GM12878 (cell line): ENCODE measurements at regions not wholly inside any gene's neighbourhood (a gene's known extent, or its start where the extent isn't known, plus 50 kb on each side); places are given as distances from the start of the nearest gene placed in this dataset.

Experiments
- ATAC-seq: fragments of 200-7000 bp; cut with Tn5 transposase; 3 replicates; pipeline ENCODE4 v1.9.1; 2020; ENCODE audit warnings: mild to moderate bottlenecking, moderate library complexity
- BruUV-seq: library from RNA; stranded (reverse); fragments of 400-500 nt; replicated peaks from 2 replicates; lab custom pipeline; 2021; lab: Mats Ljungman, UMichigan
- CTCF ChIA-PET: fragments of 300-600 bp; sonication (Branson Sonifier 250); formaldehyde crosslinking; extraction: SDS; loops from one replicate; lab custom pipeline; 2021; ENCODE audit warnings: inconsistent platforms; lab: Yijun Ruan, JAX
- POLR2A ChIA-PET: fragments of 350-600 bp; formaldehyde crosslinking; extraction: SDS; loops from one replicate; lab custom pipeline; 2021; ENCODE audit warnings: inconsistent platforms; lab: Charles Lee
- RAD21 ChIA-PET: fragments of 300-600 bp; sonication (Branson Sonifier 250); formaldehyde crosslinking; loops from one replicate; lab custom pipeline; 2023; ENCODE audit warnings: antibody characterized with exemption; ENCODE audit not compliant: unreplicated experiment; lab: Charles Lee
- SMC1A ChIA-PET: fragments of 300-600 bp; sonication (Branson Sonifier 250); formaldehyde crosslinking; loops from one replicate; lab custom pipeline; 2023; ENCODE audit not compliant: unreplicated experiment, uncharacterized antibody; lab: Charles Lee
- DNase-seq: peaks from one replicate; pipeline ENCODE4 v3.0.0-alpha.2; 2011; ENCODE audit warnings: low read depth, low spot score
- FAIRE-seq: peaks from 3 replicates; lab custom pipeline; 2011; peaks lifted over from hg19 to GRCh38; lab: Jason Lieb, UNC
- H2AFZ ChIP-seq: 2 replicates; pipeline ENCODE4 v1.6.0; 2011; ENCODE audit warnings: low read depth, low read length, control low read depth; ENCODE audit not compliant: control insufficient read depth
- H3K27ac ChIP-seq: 2 replicates; pipeline ENCODE4 v1.5.1; 2011; ENCODE audit warnings: control low read depth; ENCODE audit not compliant: control insufficient read depth, insufficient read depth
- H3K27me3 ChIP-seq, 2 experiments: replicated peaks in 1 of 2; 2 replicates each; pipeline versions ENCODE4 v1.6.0 to v1.6.1; 2011; ENCODE audit warnings: low read length in 1 of 2; ENCODE audit not compliant: control insufficient read depth in 2 of 2, insufficient read depth in 2 of 2
- H3K36me3 ChIP-seq, 2 experiments: 2 replicates each; pipeline ENCODE4 v1.5.1; 2011; ENCODE audit warnings: low read length in 1 of 2; ENCODE audit not compliant: control insufficient read depth in 2 of 2, insufficient read depth in 2 of 2
- H3K4me1 ChIP-seq: 2 replicates; pipeline ENCODE4 v1.6.1; 2011; ENCODE audit warnings: mild to moderate bottlenecking, low read length, moderate library complexity, mixed read lengths; ENCODE audit not compliant: control insufficient read depth, insufficient read depth
- H3K4me2 ChIP-seq: 2 replicates; pipeline ENCODE4 v1.6.0; 2011; ENCODE audit warnings: control low read depth; ENCODE audit not compliant: control insufficient read depth, insufficient read depth
- H3K4me3 ChIP-seq: fragments of 200-600 bp; sonication (generic); 2 replicates; pipeline ENCODE4 v1.5.1; 2016
- H3K79me2 ChIP-seq: 2 replicates; pipeline ENCODE4 v1.6.0; 2011; ENCODE audit warnings: low read length; ENCODE audit not compliant: control insufficient read depth, insufficient read depth
- H3K9ac ChIP-seq: 2 replicates; pipeline ENCODE4 v1.8.0; 2011; ENCODE audit warnings: low read length, control low read depth, mixed read lengths; ENCODE audit not compliant: control insufficient read depth, insufficient read depth
- H3K9me3 ChIP-seq: replicated peaks from 3 replicates; pipeline ENCODE4 v1.5.1; 2011; ENCODE audit warnings: mild to moderate bottlenecking, low read length; ENCODE audit not compliant: control insufficient read depth, insufficient read depth
- H4K20me1 ChIP-seq: 2 replicates; pipeline ENCODE4 v1.6.0; 2011; ENCODE audit not compliant: control insufficient read depth, insufficient read depth
- BACH1 ChIP-seq: fragments of 450-650 bp; IDR thresholded peaks from 2 replicates; pipeline ENCODE4 v1.6.1; 2017; ENCODE audit warnings: mild to moderate bottlenecking, borderline replicate concordance
- CEBPB ChIP-seq, 2 experiments: fragments of 150-350 bp in 1 of 2; IDR thresholded peaks; 2 replicates each; pipeline ENCODE4 v1.6.1; 2012 to 2014; ENCODE audit warnings: low read depth in 2 of 2, low read length in 2 of 2, borderline replicate concordance in 1 of 2, inconsistent platforms in 1 of 2
- CEBPZ ChIP-seq: fragments of 150-350 bp; IDR thresholded peaks from 2 replicates; pipeline ENCODE4 v1.6.1; 2016; ENCODE audit warnings: low read depth, low read length
- CHD1 ChIP-seq: IDR thresholded peaks from 2 replicates; pipeline ENCODE4 v1.6.1; 2012; ENCODE audit warnings: low read depth, low read length, improper control_type of control experiment
- CHD2 ChIP-seq: IDR thresholded peaks from 2 replicates; pipeline ENCODE4 v1.6.1; 2011; ENCODE audit warnings: low read depth, low read length, improper control_type of control experiment, borderline replicate concordance
- HDAC6 ChIP-seq: fragments of 200-600 bp; sonication (generic); IDR thresholded peaks from one replicate; pipeline ENCODE4 v1.8.0; 2017; ENCODE audit warnings: antibody characterized with exemption; ENCODE audit not compliant: unreplicated experiment
- HSF1 ChIP-seq: fragments of 150-350 bp; IDR thresholded peaks from 2 replicates; pipeline ENCODE4 v1.6.1; 2014; ENCODE audit warnings: mild to moderate bottlenecking, low read depth, low read length
- MYC ChIP-seq: IDR thresholded peaks from 2 replicates; pipeline ENCODE4 v1.6.1; 2011; ENCODE audit warnings: mild to moderate bottlenecking, low read length, moderate library complexity, inconsistent platforms; ENCODE audit not compliant: insufficient read depth, insufficient replicate concordance, insufficient read length, severe bottlenecking
- NR2C2 ChIP-seq: IDR thresholded peaks from 2 replicates; pipeline ENCODE4 v1.6.1; 2011; ENCODE audit warnings: borderline replicate concordance, low read depth; ENCODE audit not compliant: control insufficient read depth, insufficient read length
- POU2F2 ChIP-seq: IDR thresholded peaks from 3 replicates; pipeline ENCODE4 v1.6.1; 2011; ENCODE audit warnings: low read depth, mild to moderate bottlenecking, low read length, borderline replicate concordance
- RAD21 ChIP-seq: IDR thresholded peaks from 2 replicates; pipeline ENCODE4 v1.6.1; 2011; ENCODE audit warnings: mild to moderate bottlenecking, low read depth, low read length, moderate library complexity; ENCODE audit not compliant: insufficient read depth
- REST ChIP-seq: IDR thresholded peaks from 2 replicates; pipeline ENCODE4 v1.6.1; 2012; ENCODE audit warnings: mild to moderate bottlenecking, low read depth, low read length
- SMAD1 ChIP-seq: fragments of 450-650 bp; IDR thresholded peaks from 2 replicates; pipeline ENCODE4 v1.6.1; 2018; ENCODE audit warnings: mild to moderate bottlenecking, low read depth; ENCODE audit not compliant: partially characterized antibody
- TARDBP ChIP-seq: IDR thresholded peaks from 2 replicates; pipeline ENCODE4 v1.6.1; 2016; ENCODE audit warnings: borderline replicate concordance
- YY1 ChIP-seq: IDR thresholded peaks from 2 replicates; pipeline ENCODE4 v1.6.1; 2011; ENCODE audit warnings: low read depth, mild to moderate bottlenecking, low read length
- WGBS: methylation state at CpG from one replicate; pipeline ENCODE4 v1.1.6; 2016; ENCODE audit warnings: low lambda C conversion rate; ENCODE audit not compliant: insufficient replicate concordance, insufficient coverage; ENCODE audit errors: missing lambda C conversion rate; 5-methylcytosine and 5-hydroxymethylcytosine counted together
- in situ Hi-C: fragments of 300-500 bp; cut with MboI; formaldehyde crosslinking; loops from 9 replicates; pipeline ENCODE4 v1.14.3; 2018; ENCODE audit warnings: mixed read lengths
- intact Hi-C: fragments of 100-400 bp; cut with micrococcal nuclease; formaldehyde crosslinking; loops from one replicate; pipeline ENCODE4 v1.14.2; 2022; ENCODE audit not compliant: unreplicated experiment

- SMC1A ChIA-PET, result interaction anchor here (0.5 to 2.2 kb wide), 4 partner anchors 9 to 29 kb away, joined by 3 to 5 read pairs (median 3); no protein-coding TSS in a partner anchor
- no peak overlapping the region for H3K4me2 ChIP-seq
- DNase-seq, result no peak
- H3K36me3 ChIP-seq, result no peaks in the 10 kb centered on the region; a peak in 1 of 4 replicates
- H2AFZ ChIP-seq, result no peak overlapping the region
- intact Hi-C loops (no loop called here), in situ Hi-C loops (no loop called here)
- no peaks in the 10 kb centered on the region for H3K27me3 ChIP-seq
- no peak overlapping the region for H3K27ac ChIP-seq
- H3K9ac ChIP-seq, result no peak overlapping the region
- no peak overlapping the region for H3K4me3 ChIP-seq
- POLR2A ChIA-PET, result no interaction called here
- RAD21 ChIA-PET, result no interaction called here
- no peak for FAIRE-seq
- H3K4me1 ChIP-seq, result no peaks in the 10 kb centered on the region
- no peaks in the 10 kb centered on the region for H4K20me1 ChIP-seq
- H3K9me3 ChIP-seq, result no peaks in the 10 kb centered on the region
- no TSS peak for BruUV-seq
- no peak for ATAC-seq
- CTCF ChIA-PET, result interaction anchor here (1.1 kb wide), 1 partner anchor 43 kb away, joined by 3 read pairs; no protein-coding TSS in a partner anchor
- WGBS, result 92% methylated on average over 6 of the region's 6 CpGs
- no peaks in the 10 kb centered on the region for H3K79me2 ChIP-seq
- TF ChIP-seq CHD2 (no peak), CHD1 (no peak), HDAC6 (no peak), HSF1 (no peak), SMAD1 (no peak), CEBPZ (no peak), NR2C2 (no peak), REST (no peak), POU2F2 (no peak), TARDBP (no peak), BACH1 (no peak), YY1 (no peak), RAD21 (no peak), CEBPB (IDR thresholded peaks at IDR 0.05; ENCODE audit: borderline replicate concordance in 1 of 2, low read depth in 2 of 2, low read length in 2 of 2) (no peak), MYC (no peak)
Measured at GRCh38 chr6:144736763-144737162, 451.6 kb downstream of the UTRN start.
